ENCODE measurements at regions not wholly inside any gene's neighbourhood (a gene's known extent, or its start where the extent isn't known, plus 50 kb on each side); places are given as distances from the start of the nearest gene placed in this dataset.

GRCh38 chrX:138890491-138890890 is 179.0 kb upstream of the FGF13 start:
- TF ChIP-seq EZH2 (IDR thresholded peaks at IDR 0.05) (no peak), POLR2AphosphoS5 (IDR thresholded peaks at IDR 0.05; ENCODE audit: borderline replicate concordance, low read depth, low read length) (no peak), FOXP2 (optimal IDR thresholded peaks at IDR 0.05; ENCODE audit: control extremely low read depth, extremely low read length, insufficient read depth) (no peak)

All from SK-N-MC (cell line).